NCI-H446 treated with DMSO at 0.1 percent for 48 hours (cell line): ENCODE measurements at regions not wholly inside any gene's neighbourhood (a gene's known extent, or its start where the extent isn't known, plus 50 kb on each side); places are given as distances from the start of the nearest gene placed in this dataset.
A peak's percentile ranks its signal among the peaks of the same experiment; 100 is the strongest.
"Not testable (repeated sequence)": the region's sequence is repeated elsewhere in the genome, so short reads cannot be mapped to it uniquely, and the experiment has no call there.

Source experiments
- DNase-seq: peaks from one replicate; lab custom pipeline; 2025; lab: John Stamatoyannopoulos, UW

GRCh38 chr7:67620216-67620933 lies 623.7 kb downstream of the TYW1 start:
- no peak for DNase-seq

GRCh38 chr7:67621704-67622103 lies 625.1 kb downstream of the TYW1 start:
- DNase-seq: no peak

- peak; percentile 7 for DNase-seq
Observed at GRCh38 chr7:67625257-67625737, 628.7 kb downstream of the TYW1 start.

- DNase-seq: peak; percentile 7
Observed at GRCh38 chr7:67631476-67631875, 634.8 kb downstream of the TYW1 start.

GRCh38 chr7:67635271-67635670 lies 638.6 kb downstream of the TYW1 start:
- no peak for DNase-seq

- no peak for DNase-seq
Observed at GRCh38 chr7:67636348-67637022, 639.9 kb downstream of the TYW1 start.

- DNase-seq: no peak
Observed at GRCh38 chr7:67637023-67637358, 640.4 kb downstream of the TYW1 start.

GRCh38 chr7:67642542-67642941 lies 645.9 kb downstream of the TYW1 start:
- not testable (repeated sequence) for DNase-seq

- DNase-seq: no peak
Observed at GRCh38 chr7:67644151-67644550, 647.5 kb downstream of the TYW1 start.

GRCh38 chr7:67652937-67653336 lies 656.3 kb downstream of the TYW1 start:
- no peak for DNase-seq

- DNase-seq: no peak
Observed at GRCh38 chr7:67653856-67654454, 657.3 kb downstream of the TYW1 start.

GRCh38 chr7:67654642-67655041 lies 658.0 kb downstream of the TYW1 start:
- DNase-seq: no peak

- no peak for DNase-seq
Observed at GRCh38 chr7:67655168-67655567, 658.5 kb downstream of the TYW1 start.

- DNase-seq: no peak
Observed at GRCh38 chr7:67659091-67659490, 662.5 kb downstream of the TYW1 start.

GRCh38 chr7:67662804-67663203 lies 666.2 kb downstream of the TYW1 start:
- DNase-seq: no peak

- no peak for DNase-seq
Observed at GRCh38 chr7:67663644-67664043, 667.0 kb downstream of the TYW1 start.

GRCh38 chr7:67666359-67666758 lies 669.7 kb downstream of the TYW1 start:
- not testable (repeated sequence) for DNase-seq

GRCh38 chr7:67671006-67671548 lies 674.4 kb downstream of the TYW1 start:
- DNase-seq: no peak

GRCh38 chr7:67673861-67674260 lies 677.2 kb downstream of the TYW1 start:
- no peak for DNase-seq

GRCh38 chr7:67674862-67675261 lies 678.2 kb downstream of the TYW1 start:
- not testable (repeated sequence) for DNase-seq

GRCh38 chr7:67675971-67676370 lies 679.3 kb downstream of the TYW1 start:
- DNase-seq: no peak

GRCh38 chr7:67678419-67678818 lies 681.8 kb downstream of the TYW1 start:
- DNase-seq: no peak

- DNase-seq: no peak
Observed at GRCh38 chr7:67683628-67684027, 687.0 kb downstream of the TYW1 start.
